GM13977 (cell line): ENCODE measurements at regions not wholly inside any gene's neighbourhood (a gene's known extent, or its start where the extent isn't known, plus 50 kb on each side); places are given as distances from the start of the nearest gene placed in this dataset.

Experiments used
- DNase-seq: peaks from one replicate; pipeline ENCODE4 v3.0.0; 2012; ENCODE audit warnings: low spot score
- in situ Hi-C: fragments of 300-500 bp; cut with MboI; formaldehyde crosslinking; loops from one replicate; pipeline ENCODE4 v1.12.0; 2022; ENCODE audit warnings: low sequenced_read_pairs, low pct_unique_long_range_greater_than_20kb, mixed read lengths, inconsistent platforms; ENCODE audit not compliant: unreplicated experiment
- TF ChIP-seq, protein P1 (sequence below): IDR thresholded peaks from 2 replicates; pipeline ENCODE4 v1.5.1; 2012; ENCODE audit warnings: mild to moderate bottlenecking, control low read depth; ENCODE audit not compliant: insufficient read depth; ENCODE audit errors: extremely low read depth, missing control alignments

DNA sequence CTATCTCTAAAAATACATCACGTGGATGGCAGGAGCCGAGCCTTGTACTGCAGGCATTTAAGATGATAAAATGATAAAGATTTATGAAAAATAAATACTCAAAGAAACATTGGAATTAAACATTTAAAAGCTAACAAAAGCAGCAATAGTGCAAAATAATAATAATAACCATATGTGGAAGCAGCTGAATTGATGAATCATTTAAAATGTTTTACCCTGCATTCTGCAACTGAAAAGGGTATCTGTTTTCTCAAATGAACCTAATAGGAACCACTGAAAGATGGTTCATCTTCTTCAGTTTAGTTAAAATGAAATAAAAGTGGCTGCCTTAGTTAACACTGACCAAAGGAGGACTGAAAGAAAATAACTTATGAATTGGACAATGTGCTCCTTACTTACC, 436.1 kb downstream of the TUSC7 start:
- TF ChIP-seq, protein P1, sequence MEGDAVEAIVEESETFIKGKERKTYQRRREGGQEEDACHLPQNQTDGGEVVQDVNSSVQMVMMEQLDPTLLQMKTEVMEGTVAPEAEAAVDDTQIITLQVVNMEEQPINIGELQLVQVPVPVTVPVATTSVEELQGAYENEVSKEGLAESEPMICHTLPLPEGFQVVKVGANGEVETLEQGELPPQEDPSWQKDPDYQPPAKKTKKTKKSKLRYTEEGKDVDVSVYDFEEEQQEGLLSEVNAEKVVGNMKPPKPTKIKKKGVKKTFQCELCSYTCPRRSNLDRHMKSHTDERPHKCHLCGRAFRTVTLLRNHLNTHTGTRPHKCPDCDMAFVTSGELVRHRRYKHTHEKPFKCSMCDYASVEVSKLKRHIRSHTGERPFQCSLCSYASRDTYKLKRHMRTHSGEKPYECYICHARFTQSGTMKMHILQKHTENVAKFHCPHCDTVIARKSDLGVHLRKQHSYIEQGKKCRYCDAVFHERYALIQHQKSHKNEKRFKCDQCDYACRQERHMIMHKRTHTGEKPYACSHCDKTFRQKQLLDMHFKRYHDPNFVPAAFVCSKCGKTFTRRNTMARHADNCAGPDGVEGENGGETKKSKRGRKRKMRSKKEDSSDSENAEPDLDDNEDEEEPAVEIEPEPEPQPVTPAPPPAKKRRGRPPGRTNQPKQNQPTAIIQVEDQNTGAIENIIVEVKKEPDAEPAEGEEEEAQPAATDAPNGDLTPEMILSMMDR = no peak
- DNase-seq = no peak
- in situ Hi-C loops = no loop called here

DNA sequence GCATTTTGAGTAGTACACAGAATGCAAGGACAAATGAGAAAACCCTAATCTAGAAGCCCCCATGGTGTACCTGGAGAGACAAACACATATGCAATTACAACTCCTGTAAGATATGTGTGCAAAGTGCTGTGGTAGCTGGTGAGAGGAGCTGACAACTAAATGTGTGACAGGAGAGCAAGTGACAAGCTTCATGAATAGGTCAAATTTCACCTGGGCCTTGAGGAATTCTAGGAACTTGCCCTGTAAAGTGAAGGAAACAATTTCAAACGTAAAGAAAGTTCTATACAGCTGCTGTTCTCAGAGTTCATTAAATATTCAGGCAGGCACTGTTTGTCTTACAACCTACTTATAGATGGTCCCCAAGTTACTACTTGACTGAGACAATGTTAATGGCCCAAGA, 437.0 kb downstream of the TUSC7 start:
- in situ Hi-C loops = no loop called here
- TF ChIP-seq, protein P1 = no peak
- no peak for DNase-seq

DNA sequence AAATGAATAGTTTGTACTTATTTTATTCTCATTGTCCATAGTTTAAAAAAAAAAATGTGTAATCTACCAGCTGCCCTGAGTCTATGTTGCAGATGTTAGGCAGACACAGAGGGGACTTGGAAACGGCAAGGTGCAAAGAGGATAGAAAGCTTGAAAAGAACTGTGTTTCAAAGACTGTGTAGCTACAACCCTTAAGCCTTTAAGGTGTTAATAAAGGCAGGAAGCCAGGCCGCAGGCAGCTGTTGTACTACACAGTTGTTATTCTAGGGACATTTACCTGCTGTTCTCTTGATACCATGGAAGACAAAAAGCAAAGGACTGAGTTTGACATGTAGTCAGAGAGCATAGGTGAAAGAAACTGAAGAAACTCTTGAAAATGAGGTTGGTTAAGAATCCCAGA, 440.0 kb downstream of the TUSC7 start:
- in situ Hi-C loops = no loop called here
- TF ChIP-seq, protein P1 = no peak
- DNase-seq = no peak

DNA sequence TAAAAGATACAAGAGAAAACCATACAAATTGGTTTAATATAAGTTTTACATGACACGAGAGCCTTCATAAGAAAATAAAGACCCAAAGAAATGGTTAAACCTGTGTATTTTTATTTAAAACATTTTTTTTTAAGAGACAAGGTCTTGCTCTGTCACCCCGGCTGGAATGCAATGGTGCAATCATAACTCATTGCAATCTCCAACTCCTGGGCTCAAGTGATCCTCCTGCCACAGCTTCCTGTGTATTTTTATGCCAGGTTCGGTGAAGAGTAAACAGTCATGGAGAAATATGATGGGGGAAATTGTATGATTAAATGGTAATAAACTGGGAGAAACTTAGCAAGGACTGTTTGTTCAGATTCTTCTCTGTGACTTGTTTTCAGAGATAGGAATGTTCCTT, 441.0 kb downstream of the TUSC7 start:
- no peak for DNase-seq
- TF ChIP-seq, protein P1 = no peak
- in situ Hi-C loops = no loop called here

DNA sequence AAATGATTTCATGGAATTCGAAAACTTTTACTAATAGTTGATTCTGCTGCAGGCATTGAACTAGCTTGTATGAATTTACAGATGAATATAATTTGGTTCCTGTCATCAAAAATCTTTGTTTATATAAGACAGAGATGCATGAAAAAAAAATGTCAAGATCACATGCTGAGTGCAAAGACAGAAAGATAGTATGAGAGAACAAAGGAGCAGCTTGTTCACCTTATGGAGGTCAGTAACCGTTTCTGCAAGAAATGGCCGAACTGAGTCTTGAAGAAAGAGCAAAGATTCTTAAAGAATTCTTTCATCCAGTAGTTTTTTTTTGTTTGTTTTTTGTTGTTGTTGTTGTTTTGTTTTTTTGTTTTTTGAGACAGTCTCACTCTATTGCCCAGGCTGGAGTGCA, 450.6 kb downstream of the TUSC7 start:
- DNase-seq = no peak
- TF ChIP-seq, protein P1 = no peak
- in situ Hi-C loops = no loop called here

DNA sequence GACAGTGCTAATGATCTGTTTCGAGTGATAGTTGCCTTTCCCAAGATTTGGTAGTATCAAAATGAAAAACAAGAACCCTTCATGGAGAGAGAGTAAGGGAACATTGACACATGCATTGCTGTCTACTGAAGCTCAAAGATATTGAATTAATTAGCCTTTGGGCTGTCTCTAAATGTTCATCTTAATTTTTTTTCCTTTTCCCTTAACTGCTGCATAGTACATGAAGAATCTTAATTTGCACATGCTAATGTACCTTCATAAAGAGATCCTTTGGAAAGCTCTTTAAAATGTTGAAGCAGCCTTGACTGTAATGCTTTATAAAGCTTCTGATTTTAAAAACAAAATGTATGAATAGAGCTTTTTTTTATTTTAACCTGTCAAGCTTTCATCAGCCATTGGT, 452.2 kb downstream of the TUSC7 start:
- TF ChIP-seq, protein P1 = no peak
- no peak for DNase-seq
- in situ Hi-C loops = no loop called here

DNA sequence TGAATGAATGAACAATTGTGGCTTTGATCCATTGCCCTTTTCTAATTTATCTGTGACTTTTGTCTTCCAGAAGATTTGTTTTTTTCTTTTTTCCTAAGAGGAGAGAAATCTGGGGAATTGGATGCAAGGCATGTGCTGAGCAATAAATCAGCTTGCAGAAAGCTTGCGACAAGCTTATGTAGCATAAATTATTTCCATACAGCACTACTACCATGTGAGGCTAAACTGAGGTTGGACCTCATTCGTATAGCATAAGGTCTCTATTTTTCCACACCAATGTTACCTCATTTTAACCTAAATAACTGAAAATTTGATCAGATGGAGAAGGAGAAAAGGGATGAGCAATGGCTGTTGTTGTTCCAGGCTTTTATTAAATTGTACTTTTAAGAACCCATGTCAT, 455.6 kb downstream of the TUSC7 start:
- in situ Hi-C loops = no loop called here
- TF ChIP-seq, protein P1 = no peak
- DNase-seq = no peak
